ENCODE measurements at regions not wholly inside any gene's neighbourhood (a gene's known extent, or its start where the extent isn't known, plus 50 kb on each side); places are given as distances from the start of the nearest gene placed in this dataset.
"Not testable (repeated sequence)": the region's sequence is repeated elsewhere in the genome, so short reads cannot be mapped to it uniquely, and the experiment has no call there.

- DNase-seq (ENCODE audit: low read depth), result no peak
Observed at GRCh38 chr16:48054881-48055601, 100.8 kb downstream of the ABCC12 start.

DNA sequence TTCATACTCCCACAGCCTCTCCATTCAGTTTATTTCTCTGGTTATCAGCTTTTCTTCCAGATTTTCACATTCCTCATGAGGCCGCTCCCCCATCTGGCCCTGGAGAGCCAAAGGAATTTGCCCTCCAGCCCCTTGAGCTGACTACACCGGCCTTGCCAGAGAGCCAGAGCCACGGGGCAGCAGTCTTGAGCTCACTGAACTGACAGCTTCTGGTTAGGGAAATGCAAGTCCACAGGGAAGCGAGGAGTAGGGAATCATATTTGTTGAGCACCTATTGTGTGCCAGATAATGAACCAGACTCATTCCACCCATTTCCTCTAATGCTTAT is 102.4 kb downstream of the ABCC12 start:
- DNase-seq (ENCODE audit: low read depth), result no peak

GRCh38 chr16:48052731-48053417 is 102.9 kb downstream of the ABCC12 start:
- no peak for DNase-seq (ENCODE audit: low read depth)

GRCh38 chr16:48050871-48051270 is 104.9 kb downstream of the ABCC12 start:
- DNase-seq (ENCODE audit: low read depth), result no peak

GRCh38 chr16:48049847-48050246 is 105.9 kb downstream of the ABCC12 start:
- no peak for DNase-seq (ENCODE audit: low read depth)

GRCh38 chr16:48047720-48048119 is 108.1 kb downstream of the ABCC12 start:
- DNase-seq (ENCODE audit: low read depth), result no peak

GRCh38 chr16:48047241-48047640 is 108.6 kb downstream of the ABCC12 start:
- DNase-seq (ENCODE audit: low read depth), result no peak

GRCh38 chr16:48044117-48044516 is 111.7 kb downstream of the ABCC12 start:
- no peak for DNase-seq (ENCODE audit: low read depth)

DNA sequence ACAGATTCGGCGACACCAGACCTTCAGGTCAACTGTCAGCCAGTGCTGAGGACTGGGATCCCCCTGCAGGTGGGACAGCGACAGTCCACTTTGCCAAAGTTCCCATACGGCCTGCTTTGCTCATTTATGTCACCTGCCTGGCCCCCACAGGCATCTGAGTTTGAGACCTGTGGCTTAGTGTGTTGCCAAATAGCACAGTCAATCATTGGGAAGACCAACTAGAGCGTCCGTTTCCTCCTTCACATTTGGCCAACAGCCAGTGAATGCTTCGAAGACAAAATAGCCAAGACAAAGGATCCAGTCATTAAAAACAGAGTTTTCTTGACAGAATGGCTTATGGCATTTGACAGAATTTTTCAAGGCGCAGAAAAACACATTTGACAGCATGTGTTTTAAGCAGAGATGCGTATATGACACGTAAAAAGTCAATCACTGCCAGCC is 113.8 kb downstream of the ABCC12 start:
- DNase-seq (ENCODE audit: low read depth), result no peak

- DNase-seq (ENCODE audit: low read depth), result no peak
Observed at GRCh38 chr16:48035142-48035541, 120.7 kb downstream of the ABCC12 start.

GRCh38 chr16:48030926-48031325 is 124.9 kb downstream of the ABCC12 start:
- no peak for DNase-seq (ENCODE audit: low read depth)

DNA sequence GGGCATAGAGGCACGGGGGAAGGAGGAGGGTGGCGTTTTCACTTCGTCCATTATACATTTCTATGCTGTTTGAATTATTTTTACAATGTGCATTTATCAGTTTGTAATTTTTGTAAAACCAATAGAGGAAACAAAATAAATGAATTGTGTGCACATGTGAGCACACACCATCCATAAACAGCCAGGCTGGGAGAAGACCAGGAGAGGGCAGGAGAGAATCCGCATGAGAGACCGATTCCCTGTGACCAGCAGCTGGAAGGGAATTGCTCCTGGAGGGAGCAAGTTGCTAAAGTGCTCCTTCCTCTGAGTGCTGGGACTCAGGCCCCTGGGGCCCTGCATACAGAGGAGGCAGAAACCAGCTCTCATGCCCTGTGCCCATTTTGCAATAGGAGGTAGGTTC is 126.0 kb downstream of the ABCC12 start:
- no peak for DNase-seq (ENCODE audit: low read depth)

DNA sequence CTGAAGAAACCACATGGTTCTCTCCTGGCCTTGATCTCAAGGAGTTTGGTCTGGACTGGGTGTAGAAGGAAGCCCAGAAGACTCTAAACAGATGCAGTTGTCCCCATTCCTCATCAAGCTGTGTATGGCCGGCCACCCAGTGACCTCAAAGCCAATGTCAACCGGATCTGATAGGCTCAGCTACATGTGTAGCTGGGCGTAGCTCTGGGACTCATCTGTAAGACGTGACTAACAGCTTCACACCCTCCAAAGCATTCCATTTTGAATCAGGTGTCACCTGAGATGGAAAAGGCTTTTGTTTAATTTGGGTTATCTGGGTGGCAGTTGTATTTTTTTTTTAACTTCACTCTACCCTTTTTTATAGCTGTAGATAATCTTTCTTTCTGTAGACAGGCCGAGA is 130.4 kb downstream of the ABCC12 start:
- DNase-seq (ENCODE audit: low read depth), result no peak

- DNase-seq (ENCODE audit: low read depth), result no peak
Observed at GRCh38 chr16:48024042-48024441, 131.8 kb downstream of the ABCC12 start.

DNA sequence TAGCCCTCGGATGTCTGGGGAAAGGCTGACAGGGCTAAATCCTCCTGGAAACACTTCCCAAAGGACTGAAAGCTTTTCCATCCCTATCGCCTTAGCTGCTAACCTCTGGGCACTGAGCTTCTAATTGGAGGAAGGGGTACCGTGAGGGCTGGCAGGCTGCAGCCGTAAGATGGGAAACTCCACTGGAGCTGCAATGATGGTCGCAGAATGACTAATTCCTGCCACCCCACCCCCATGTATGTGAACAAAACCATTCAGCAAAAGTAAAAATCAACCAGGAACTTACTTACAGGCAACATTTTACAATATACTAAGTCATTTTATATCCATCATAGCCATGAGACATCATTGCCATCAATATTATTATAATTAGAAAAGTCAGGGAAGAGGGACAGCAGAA is 133.3 kb downstream of the ABCC12 start:
- no peak for DNase-seq (ENCODE audit: low read depth)

DNA sequence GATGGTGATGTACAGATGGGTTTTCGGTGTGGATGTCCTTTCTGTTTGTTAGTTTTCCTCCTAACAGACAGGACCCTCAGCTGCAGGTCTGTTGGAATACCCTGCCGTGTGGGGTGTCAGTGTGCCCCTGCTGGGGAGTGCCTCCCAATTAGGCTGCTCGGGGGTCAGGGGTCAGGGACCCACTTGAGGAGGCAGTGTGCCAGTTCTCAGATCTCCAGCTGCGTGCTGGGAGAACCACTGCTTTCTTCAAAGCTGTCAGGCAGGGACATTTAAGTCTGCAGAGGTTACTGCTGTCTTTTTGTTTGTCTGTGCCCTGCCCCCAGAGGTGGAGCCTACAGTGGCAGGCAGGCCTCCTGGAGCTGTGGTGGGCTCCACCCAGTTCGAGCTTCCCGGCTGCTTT is 135.2 kb downstream of the ABCC12 start:
- not testable (repeated sequence) for DNase-seq (ENCODE audit: low read depth)

DNA sequence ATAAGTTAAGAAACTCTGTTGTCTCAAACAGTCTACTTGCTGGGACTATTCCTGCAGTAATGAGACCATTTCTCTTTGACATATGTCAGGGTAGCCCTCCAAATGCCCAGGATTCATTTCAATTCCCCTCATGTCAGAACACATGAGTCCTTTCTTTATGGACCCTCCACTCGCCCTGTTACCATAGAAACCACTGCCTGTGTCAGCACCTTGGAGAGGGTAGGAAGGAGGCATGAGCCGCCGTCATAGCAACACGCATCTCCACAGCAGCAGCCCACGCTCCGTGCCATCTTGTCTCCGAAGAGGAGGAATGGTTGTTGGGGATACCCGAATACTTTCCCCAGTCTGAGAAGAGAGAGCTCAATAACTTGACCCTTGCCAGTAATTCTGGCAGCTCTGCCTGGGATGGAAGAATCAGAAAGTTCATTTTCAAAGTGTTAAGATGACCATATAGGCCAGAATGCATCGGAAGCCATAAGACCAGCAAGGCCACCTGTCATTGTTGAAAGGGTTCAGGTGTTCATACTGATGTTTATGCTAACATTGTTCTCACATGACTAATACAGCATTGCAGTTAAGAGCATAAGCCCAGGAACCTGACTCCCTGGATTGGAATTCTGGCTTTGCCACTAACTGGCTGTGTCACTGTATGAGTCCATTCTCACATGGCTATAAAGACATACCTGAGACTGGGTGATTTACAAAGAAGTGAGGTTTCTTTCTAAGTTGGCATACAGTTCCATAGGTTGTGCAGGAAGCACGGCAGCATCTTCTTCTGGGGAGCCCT is 141.3 kb downstream of the ABCC12 start:
- DNase-seq (ENCODE audit: low read depth), result no peak

DNA sequence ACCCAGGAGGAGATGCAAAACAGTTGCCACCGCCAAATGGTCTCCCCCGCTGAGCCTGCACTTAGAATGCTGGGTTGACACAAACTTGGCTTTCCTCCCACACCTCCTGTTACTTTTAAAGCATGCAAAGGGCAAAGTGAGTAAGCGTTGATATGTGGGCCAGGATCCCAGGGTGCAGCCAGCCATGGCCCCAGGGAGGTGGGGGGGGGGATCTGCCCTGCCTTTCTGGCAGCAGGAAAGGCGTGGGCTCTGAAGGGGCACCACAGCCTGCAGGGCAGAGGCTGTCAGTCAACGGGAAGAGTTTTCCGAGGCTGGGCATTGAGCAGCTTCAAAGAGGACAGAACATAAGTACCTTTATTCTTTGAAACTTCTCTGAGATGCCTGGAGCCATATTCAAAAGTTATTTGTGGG is 142.3 kb downstream of the ABCC12 start:
- no peak for DNase-seq (ENCODE audit: low read depth)

DNA sequence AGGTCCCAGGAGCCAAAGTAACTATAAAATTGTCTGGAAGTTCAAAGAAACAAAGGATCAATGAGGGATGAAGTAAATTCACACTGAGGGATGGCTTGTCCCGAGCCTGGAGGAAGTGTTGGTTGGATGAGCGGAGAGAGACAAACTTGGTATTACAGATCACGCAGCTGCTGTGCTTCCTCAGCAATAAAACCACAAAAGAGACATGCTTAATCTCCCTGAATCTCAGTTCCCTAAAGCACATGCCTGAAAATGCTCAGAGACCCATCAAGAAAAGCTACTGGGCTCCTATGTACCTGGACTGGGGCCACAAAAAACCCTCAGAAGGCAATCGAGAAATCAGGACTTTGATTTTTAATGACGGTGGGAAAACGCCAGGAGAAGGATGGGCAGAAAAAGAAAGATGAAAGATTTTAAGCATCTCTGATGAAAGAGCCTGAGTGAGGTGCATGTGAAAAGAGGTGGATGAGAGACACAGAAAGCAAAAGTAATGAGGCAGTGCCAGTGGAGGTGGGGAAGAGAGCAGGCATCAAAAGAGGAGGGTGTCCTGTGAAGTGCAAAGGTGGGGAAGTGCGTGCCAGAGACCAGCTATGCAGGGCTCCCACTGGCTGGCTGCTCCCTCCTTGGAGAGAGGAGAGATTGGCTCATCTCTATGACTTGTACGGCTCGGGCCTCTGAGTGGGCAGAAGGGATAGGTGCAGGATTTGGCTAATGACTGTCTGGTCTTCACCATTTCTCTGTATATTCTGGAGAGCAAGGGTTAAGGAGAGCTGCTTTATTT is 143.7 kb downstream of the ABCC12 start:
- no peak for DNase-seq (ENCODE audit: low read depth)

DNA sequence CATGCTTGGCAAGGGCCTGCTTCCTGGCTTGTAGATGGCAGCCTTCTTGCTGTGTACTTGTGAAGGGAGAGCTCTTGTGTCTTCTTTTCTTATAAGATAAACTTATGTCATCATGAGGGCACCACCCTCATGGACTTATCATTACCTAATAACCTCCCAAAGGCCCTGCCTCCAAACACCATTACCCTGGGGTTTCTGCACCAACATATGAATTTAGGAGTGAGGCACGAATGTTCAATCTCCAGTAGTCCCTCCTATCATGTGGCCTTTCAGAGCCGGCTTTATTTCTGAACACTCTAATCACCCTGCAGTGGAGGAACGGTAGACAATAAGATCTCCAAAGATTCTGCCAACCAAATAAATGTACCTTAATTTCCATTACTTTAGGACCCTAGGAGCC is 144.3 kb downstream of the ABCC12 start:
- DNase-seq (ENCODE audit: low read depth), result no peak

- DNase-seq (ENCODE audit: low read depth), result no peak
Observed at GRCh38 chr16:48008011-48008525, 147.7 kb downstream of the ABCC12 start.

GRCh38 chr16:48004141-48004695 is 151.6 kb downstream of the ABCC12 start:
- DNase-seq (ENCODE audit: low read depth), result no peak

Measured in CMK (cell line).